SK-N-SH treated with all-trans-retinoic acid at 6 μM for 48 hours (cell line): ENCODE measurements at regions not wholly inside any gene's neighbourhood (a gene's known extent, or its start where the extent isn't known, plus 50 kb on each side); places are given as distances from the start of the nearest gene placed in this dataset.

Experiments used
- ESRRG ChIP-seq: fragments of 250-450 bp; sonication (Bioruptor Pico); IDR thresholded peaks from 2 replicates; pipeline ENCODE4 v1.6.1; 2021; ENCODE audit warnings: mild to moderate bottlenecking
- RARB ChIP-seq: fragments of 250-450 bp; sonication (Bioruptor Pico); IDR thresholded peaks from 2 replicates; pipeline ENCODE4 v1.8.0; 2021; ENCODE audit warnings: mild to moderate bottlenecking, moderate library complexity
- ZFP30 ChIP-seq: fragments of 450-650 bp; formaldehyde crosslinking; IDR thresholded peaks from 2 replicates; pipeline ENCODE4 v1.5.0; 2022; ENCODE audit warnings: mild to moderate bottlenecking, moderate library complexity
- ZNF70 ChIP-seq: fragments of 450-650 bp; formaldehyde crosslinking; IDR thresholded peaks from 2 replicates; pipeline ENCODE4 v1.5.0; 2020; ENCODE audit warnings: mild to moderate bottlenecking, moderate library complexity
- TF ChIP-seq, protein P1 (sequence below): fragments of 250-450 bp; sonication (Bioruptor Pico); IDR thresholded peaks from 2 replicates; pipeline ENCODE4 v1.8.0; 2020; ENCODE audit warnings: mild to moderate bottlenecking, moderate library complexity, borderline replicate concordance

DNA sequence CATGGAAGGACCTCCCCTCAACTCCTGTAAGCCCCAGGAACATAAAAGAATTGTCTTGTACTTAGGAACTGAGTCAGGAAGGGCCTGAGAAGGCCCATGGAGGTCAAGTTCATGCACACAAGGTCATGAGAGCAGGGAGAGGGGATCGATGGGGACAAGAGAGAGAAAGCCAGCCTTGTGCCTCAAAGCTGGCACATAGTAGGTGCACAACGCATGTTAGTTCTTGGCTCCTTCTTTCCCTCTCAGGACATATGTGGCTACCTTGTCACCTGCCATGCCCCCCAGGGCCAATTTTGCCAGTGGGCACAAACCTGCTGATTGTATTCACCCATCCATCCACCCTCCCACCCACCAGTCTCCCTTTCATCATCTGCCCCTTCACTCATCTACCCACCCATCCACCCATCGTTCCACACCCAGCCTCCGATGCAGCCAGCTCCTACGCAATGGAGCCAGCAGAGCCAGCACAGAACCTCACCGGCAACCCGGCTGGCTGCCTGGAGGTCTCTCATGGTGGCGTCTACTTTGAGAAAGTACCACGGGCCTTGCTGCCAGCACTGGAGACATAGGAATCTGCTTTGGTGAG is 52.4 kb upstream of the INSYN1 start:
- TF ChIP-seq ESRRG (CRISPR knock-in tag), result no peak
- no peak for TF ChIP-seq ZFP30 (CRISPR knock-in tag)
- no peak for TF ChIP-seq RARB (CRISPR knock-in tag)
- no peak for TF ChIP-seq ZNF70 (CRISPR knock-in tag)
- TF ChIP-seq, protein P1, sequence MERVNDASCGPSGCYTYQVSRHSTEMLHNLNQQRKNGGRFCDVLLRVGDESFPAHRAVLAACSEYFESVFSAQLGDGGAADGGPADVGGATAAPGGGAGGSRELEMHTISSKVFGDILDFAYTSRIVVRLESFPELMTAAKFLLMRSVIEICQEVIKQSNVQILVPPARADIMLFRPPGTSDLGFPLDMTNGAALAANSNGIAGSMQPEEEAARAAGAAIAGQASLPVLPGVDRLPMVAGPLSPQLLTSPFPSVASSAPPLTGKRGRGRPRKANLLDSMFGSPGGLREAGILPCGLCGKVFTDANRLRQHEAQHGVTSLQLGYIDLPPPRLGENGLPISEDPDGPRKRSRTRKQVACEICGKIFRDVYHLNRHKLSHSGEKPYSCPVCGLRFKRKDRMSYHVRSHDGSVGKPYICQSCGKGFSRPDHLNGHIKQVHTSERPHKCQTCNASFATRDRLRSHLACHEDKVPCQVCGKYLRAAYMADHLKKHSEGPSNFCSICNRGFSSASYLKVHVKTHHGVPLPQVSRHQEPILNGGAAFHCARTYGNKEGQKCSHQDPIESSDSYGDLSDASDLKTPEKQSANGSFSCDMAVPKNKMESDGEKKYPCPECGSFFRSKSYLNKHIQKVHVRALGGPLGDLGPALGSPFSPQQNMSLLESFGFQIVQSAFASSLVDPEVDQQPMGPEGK (CRISPR knock-in tag), result no peak
